IMR-90 (cell line): ENCODE measurements at regions not wholly inside any gene's neighbourhood (a gene's known extent, or its start where the extent isn't known, plus 50 kb on each side); places are given as distances from the start of the nearest gene placed in this dataset.

Source experiments
- ATAC-seq: fragments of 200-7000 bp; cut with Tn5 transposase; 2 replicates; pipeline ENCODE4 v1.9.1; 2020; ENCODE audit warnings: low read depth, mild to moderate bottlenecking, moderate library complexity
- BruUV-seq: library from RNA; stranded (reverse); fragments of 400-500 nt; replicated peaks from 2 replicates; lab custom pipeline; 2021; lab: Mats Ljungman, UMichigan
- CTCF ChIA-PET: fragments of 300-600 bp; formaldehyde crosslinking; extraction: SDS; loops from one replicate; lab custom pipeline; 2021; ENCODE audit warnings: antibody characterized with exemption; lab: Yijun Ruan, JAX
- POLR2A ChIA-PET: fragments of 300-600 bp; sonication (Branson Sonifier 250); formaldehyde crosslinking; loops from one replicate; lab custom pipeline; 2022; ENCODE audit warnings: antibody characterized with exemption; ENCODE audit not compliant: unreplicated experiment; lab: Charles Lee
- DNase-seq: peaks from one replicate; pipeline ENCODE4 v3.0.0; 2013
- H2AFZ ChIP-seq: replicated peaks from 2 replicates; pipeline ENCODE3; 2013; ENCODE audit warnings: low read length, mild to moderate bottlenecking; ENCODE audit not compliant: poor library complexity
- H2AK5ac ChIP-seq: 2 replicates; pipeline ENCODE4 v1.6.1; 2013; ENCODE audit warnings: low read depth, low read length, inconsistent platforms
- H2AK9ac ChIP-seq: replicated peaks from 2 replicates; pipeline ENCODE3; 2013; ENCODE audit warnings: mild to moderate bottlenecking, low read depth, low read length, moderate library complexity; ENCODE audit not compliant: poor library complexity
- H2BK120ac ChIP-seq: 2 replicates; pipeline ENCODE4 v1.6.1; 2013; ENCODE audit warnings: low read depth, low read length, inconsistent platforms
- H2BK15ac ChIP-seq: 3 replicates; pipeline ENCODE4 v1.6.1; 2013; ENCODE audit warnings: low read depth, low read length, inconsistent platforms
- H2BK20ac ChIP-seq: 2 replicates; pipeline ENCODE4 v1.6.1; 2013; ENCODE audit warnings: low read depth, mild to moderate bottlenecking, inconsistent platforms, low read length, moderate library complexity
- H2BK5ac ChIP-seq: 2 replicates; pipeline ENCODE4 v1.6.1; 2013; ENCODE audit warnings: mild to moderate bottlenecking, low read depth, low read length, inconsistent platforms; ENCODE audit not compliant: poor library complexity, severe bottlenecking
- H3K14ac ChIP-seq: replicated peaks from 2 replicates; pipeline ENCODE4 v1.6.1; 2013; ENCODE audit warnings: low read depth, low read length, inconsistent platforms
- H3K18ac ChIP-seq: 2 replicates; pipeline ENCODE4 v1.6.1; 2013; ENCODE audit warnings: low read depth, low read length, control low read depth
- H3K23ac ChIP-seq: 2 replicates; pipeline ENCODE4 v1.6.1; 2013; ENCODE audit warnings: low read depth, low read length, inconsistent platforms
- H3K27ac ChIP-seq: 2 replicates; pipeline ENCODE4 v1.5.1; 2013; ENCODE audit warnings: mild to moderate bottlenecking, control low read depth, low read length; ENCODE audit not compliant: insufficient read depth
- H3K27me3 ChIP-seq: 2 replicates; pipeline ENCODE4 v1.6.1; 2013; ENCODE audit warnings: low read length; ENCODE audit not compliant: control insufficient read depth, insufficient read depth
- H3K36me3 ChIP-seq: 2 replicates; pipeline ENCODE4 v1.6.1; 2013; ENCODE audit warnings: low read length, mixed read lengths; ENCODE audit not compliant: control insufficient read depth, insufficient read depth
- H3K4ac ChIP-seq: 2 replicates; pipeline ENCODE4 v1.6.1; 2013; ENCODE audit warnings: low read depth, low read length, inconsistent platforms
- H3K4me1 ChIP-seq: 2 replicates; pipeline ENCODE4 v1.6.1; 2013; ENCODE audit warnings: low read length, mixed read lengths; ENCODE audit not compliant: control insufficient read depth, insufficient read depth
- H3K4me2 ChIP-seq: 2 replicates; pipeline ENCODE4 v1.6.1; 2013; ENCODE audit warnings: low read depth, mild to moderate bottlenecking, control low read depth, low read length, moderate library complexity
- H3K4me3 ChIP-seq: 2 replicates; pipeline ENCODE4 v1.5.1; 2013; ENCODE audit warnings: low read depth, mild to moderate bottlenecking, control low read depth, low read length, moderate library complexity; ENCODE audit not compliant: insufficient read depth
- H3K56ac ChIP-seq: 2 replicates; pipeline ENCODE4 v1.6.1; 2013; ENCODE audit warnings: low read length, inconsistent platforms; ENCODE audit not compliant: insufficient read depth; ENCODE audit errors: extremely low read depth
- H3K79me1 ChIP-seq, 2 experiments: 2 replicates each; pipeline ENCODE4 v1.6.1; 2013; ENCODE audit warnings: low read length in 2 of 2, inconsistent platforms in 1 of 2, low read depth in 1 of 2
- H3K9ac ChIP-seq: 2 replicates; pipeline ENCODE4 v1.6.1; 2013; ENCODE audit warnings: low read depth, low read length, control low read depth
- H3K9me1 ChIP-seq: 2 replicates; pipeline ENCODE4 v1.6.1; 2013; ENCODE audit warnings: low read length, inconsistent platforms; ENCODE audit not compliant: insufficient read depth
- H3K9me3 ChIP-seq: 2 replicates; pipeline ENCODE4 v1.6.1; 2013; ENCODE audit warnings: low read length; ENCODE audit not compliant: control insufficient read depth, insufficient read depth
- H4K20me1 ChIP-seq: 2 replicates; pipeline ENCODE4 v1.6.1; 2013; ENCODE audit warnings: low read length, inconsistent platforms; ENCODE audit not compliant: insufficient read depth
- H4K5ac ChIP-seq: 2 replicates; pipeline ENCODE4 v1.6.1; 2013; ENCODE audit warnings: mild to moderate bottlenecking, low read depth, low read length, control low read depth
- H4K8ac ChIP-seq, 2 experiments: 2 replicates each; pipeline ENCODE4 v1.6.1; 2013; ENCODE audit warnings: low read depth in 2 of 2, low read length in 2 of 2, control low read depth in 1 of 2, inconsistent platforms in 1 of 2
- H4K91ac ChIP-seq: 2 replicates; pipeline ENCODE4 v1.6.1; 2013; ENCODE audit warnings: low read depth, low read length, inconsistent platforms; ENCODE audit not compliant: insufficient read depth
- CEBPB ChIP-seq: IDR thresholded peaks from 2 replicates; pipeline ENCODE4 v1.6.1; 2012; ENCODE audit warnings: low read depth, low read length, improper control_type of control experiment
- MXI1 ChIP-seq: IDR thresholded peaks from 2 replicates; pipeline ENCODE4 v1.6.1; 2012; ENCODE audit warnings: low read depth, mild to moderate bottlenecking, low read length, moderate library complexity, borderline replicate concordance
- WGBS, 2 experiments: methylation state at CpG; one replicate each; pipeline versions ENCODE4 v1.1.5 to v1.1.7; 2013; ENCODE audit warnings: missing lambda C conversion rate in 2 of 2; ENCODE audit not compliant: insufficient read length in 1 of 2; ENCODE audit errors: extremely low coverage in 2 of 2; 5-methylcytosine and 5-hydroxymethylcytosine counted together
- dilution Hi-C: fragments of 300-500 bp; cut with HindIII; formaldehyde crosslinking; loops from one replicate; pipeline ENCODE4 v1.14.3; 2018; ENCODE audit warnings: low sequenced_read_pairs; ENCODE audit not compliant: unreplicated experiment
- in situ Hi-C: fragments of 300-500 bp; cut with MboI; formaldehyde crosslinking; loops from 3 replicates; pipeline ENCODE4 v1.14.3; 2019; ENCODE audit warnings: low sequenced_read_pairs, inconsistent platforms, mixed read lengths
- intact Hi-C: fragments of 100-400 bp; cut with micrococcal nuclease; formaldehyde crosslinking; loops from 2 replicates; pipeline ENCODE4 v1.10.0; 2022

GRCh38 chr9:90983394-90983793 lies 181.8 kb downstream of the SYK start:
- H4K91ac ChIP-seq: no peak overlapping the region
- H4K5ac ChIP-seq: no peak overlapping the region
- H3K4me3 ChIP-seq: no peak overlapping the region
- no peak overlapping the region for H4K8ac ChIP-seq
- no peak overlapping the region for H2BK5ac ChIP-seq
- H3K4me2 ChIP-seq: no peak overlapping the region
- no peak overlapping the region for H3K18ac ChIP-seq
- H2AK9ac ChIP-seq: no peak overlapping the region
- no peak overlapping the region for H3K23ac ChIP-seq
- H3K79me1 ChIP-seq: no peaks in the 10 kb centered on the region
- no peak for TF ChIP-seq CEBPB
- no peak for TF ChIP-seq MXI1
- dilution Hi-C loops: no loop called here
- H3K9ac ChIP-seq: no peak overlapping the region
- ChIA-PET POLR2A (no interaction called here), CTCF (no interaction called here)
- H2AFZ ChIP-seq: no peak overlapping the region
- in situ Hi-C loops: no loop called here
- peaks cover 12% of the 10 kb centered on the region; the same call in 1 of the 2 replicates for H3K9me1 ChIP-seq
- no peak overlapping the region for H3K27ac ChIP-seq
- H2BK15ac ChIP-seq: no peak overlapping the region
- H3K4me1 ChIP-seq: peaks cover 8% of the 10 kb centered on the region
- H3K4ac ChIP-seq: no peak overlapping the region
- H2BK120ac ChIP-seq: no peak overlapping the region
- ATAC-seq (no peak), DNase-seq (no peak)
- 90% methylated on average over 2 of the region's 3 CpGs; no CpG with 5 or more reads in 1 of the 2 experiments for WGBS, 2 experiments
- H4K20me1 ChIP-seq: no peaks in the 10 kb centered on the region
- no peaks in the 10 kb centered on the region for H3K36me3 ChIP-seq
- no TSS peak for BruUV-seq
- H3K56ac ChIP-seq: no peak overlapping the region
- no peak overlapping the region for H2AK5ac ChIP-seq
- H2BK20ac ChIP-seq: no peak overlapping the region
- no peaks in the 10 kb centered on the region for H3K27me3 ChIP-seq
- no peaks in the 10 kb centered on the region for H3K9me3 ChIP-seq
- intact Hi-C loops: no loop called here
- H3K14ac ChIP-seq: no peak overlapping the region
